Transverse colon (tissue), 4 donors: ENCODE measurements at regions not wholly inside any gene's neighbourhood (a gene's known extent, or its start where the extent isn't known, plus 50 kb on each side); places are given as distances from the start of the nearest gene placed in this dataset.
"Not testable (repeated sequence)": the region's sequence is repeated elsewhere in the genome, so short reads cannot be mapped to it uniquely, and the experiment has no call there.

Experiments
- CTCF ChIP-seq, 5 experiments: fragments of 200-600 bp in 3 of 5; fragments of 450-650 bp in 2 of 5; sonication (generic) in 3 of 5; IDR thresholded peaks; 1 replicate in 2 of 5; 2 replicates in 3 of 5; pipeline ENCODE4 v1.5.1; 2016 to 2017; ENCODE audit warnings: antibody characterized with exemption in 5 of 5, inconsistent platforms in 3 of 5, mild to moderate bottlenecking in 2 of 5, moderate library complexity in 1 of 5
- EP300 ChIP-seq: sonication (generic); formaldehyde crosslinking; IDR thresholded peaks from one replicate; pipeline ENCODE4 v1.6.1; 2017; ENCODE audit warnings: antibody characterized with exemption, low read depth
- POLR2A ChIP-seq: fragments of 450-650 bp; IDR thresholded peaks from one replicate; pipeline ENCODE4 v1.6.1; 2016; ENCODE audit warnings: antibody characterized with exemption, mild to moderate bottlenecking, moderate library complexity
- POLR2AphosphoS5 ChIP-seq, 3 donors: sonication (generic); formaldehyde crosslinking; IDR thresholded peaks; one replicate each; pipeline ENCODE4 v1.6.1; 2016; ENCODE audit warnings: antibody characterized with exemption in 3 of 3

DNA sequence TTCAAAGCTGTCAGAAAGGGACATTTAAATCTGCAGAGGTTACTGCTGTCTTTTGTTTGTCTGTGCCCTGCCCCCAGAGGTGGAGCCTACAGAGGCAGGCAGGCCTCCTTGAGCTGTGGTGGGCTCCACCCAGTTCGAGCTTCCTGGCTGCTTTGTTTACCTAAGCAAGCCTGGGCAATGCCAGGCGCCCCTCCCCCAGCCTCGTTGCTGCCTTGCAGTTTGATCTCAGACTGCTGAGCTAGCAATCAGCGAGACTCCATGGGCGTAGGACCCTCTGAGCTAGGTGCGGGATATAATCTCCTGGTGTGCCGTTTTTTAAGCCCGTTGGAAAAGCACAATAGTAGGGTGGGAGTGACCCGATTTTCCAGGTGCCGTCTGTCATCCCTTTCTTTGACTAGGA lies 86.6 kb upstream of the ZWINT start:
- TF ChIP-seq EP300; POLR2A; CTCF (IDR thresholded peaks at IDR 0.05); POLR2AphosphoS5 (IDR thresholded peaks at IDR 0.05): not testable (repeated sequence)
